Upper lobe of right lung (tissue), 1 donor: ENCODE measurements at regions not wholly inside any gene's neighbourhood (a gene's known extent, or its start where the extent isn't known, plus 50 kb on each side); places are given as distances from the start of the nearest gene placed in this dataset.

ENCODE experiments used
- ATAC-seq: fragments of 200-7000 bp; cut with Tn5 transposase; one replicate; pipeline ENCODE4 v1.9.1; 2020; ENCODE audit warnings: mild to moderate bottlenecking, moderate library complexity
- DNase-seq: peaks from one replicate; pipeline ENCODE4 v3.0.0-alpha.2; 2020
- H3K27ac ChIP-seq: fragments of 200-600 bp; one replicate; pipeline ENCODE4 v1.8.0; 2022
- H3K27me3 ChIP-seq: fragments of 200-600 bp; one replicate; pipeline ENCODE4 v1.8.0; 2022; ENCODE audit warnings: mild to moderate bottlenecking
- H3K36me3 ChIP-seq: fragments of 200-600 bp; one replicate; pipeline ENCODE4 v1.8.0; 2022
- H3K4me1 ChIP-seq: fragments of 200-600 bp; one replicate; pipeline ENCODE4 v1.8.0; 2022
- H3K4me3 ChIP-seq: fragments of 200-600 bp; one replicate; pipeline ENCODE4 v1.8.0; 2022; ENCODE audit warnings: mild to moderate bottlenecking
- H3K9me3 ChIP-seq: fragments of 200-600 bp; one replicate; pipeline ENCODE4 v1.8.0; 2022
- CTCF ChIP-seq: fragments of 200-600 bp; IDR thresholded peaks from one replicate; pipeline ENCODE4 v1.8.0; 2022; ENCODE audit warnings: antibody characterized with exemption
- intact Hi-C: fragments of 100-400 bp; cut with DNase I; formaldehyde crosslinking; loops from one replicate; pipeline ENCODE4 v1.11.0; 2022
- donor health status: DM: no; HTN: yes; CAD: no; lungs with severe emphysema.

- Histone ChIP-seq H3K4me1 (no peaks in the 10 kb centered on the region), H3K27ac (no peak overlapping the region), H3K27me3 (no peaks in the 10 kb centered on the region), H3K36me3 (no peaks in the 10 kb centered on the region), H3K4me3 (no peak overlapping the region), H3K9me3 (no peaks in the 10 kb centered on the region)
- intact Hi-C loops, result no loop called here
- ATAC-seq (no peak), DNase-seq (no peak)
- TF ChIP-seq CTCF, result no peak
These were observed 610.6 kb upstream of the TSPY4 start for GRCh38 chrY:8726616-8727015.

GRCh38 chrY:8729971-8730370 lies 607.3 kb upstream of the TSPY4 start:
- intact Hi-C loops, result no loop called here
- no peak overlapping the region for H3K27ac ChIP-seq
- ATAC-seq, result no peak

GRCh38 chrY:8741343-8742069 lies 595.8 kb upstream of the TSPY4 start:
- no peak overlapping the region for H3K27ac ChIP-seq
- ATAC-seq (no peak), DNase-seq (no peak)
- no peaks in the 10 kb centered on the region for H3K9me3 ChIP-seq
- H3K4me1 ChIP-seq, result no peaks in the 10 kb centered on the region
- intact Hi-C loops, result no loop called here
- no peak overlapping the region for H3K4me3 ChIP-seq
- no peak for TF ChIP-seq CTCF
- H3K27me3 ChIP-seq, result no peaks in the 10 kb centered on the region
- H3K36me3 ChIP-seq, result no peaks in the 10 kb centered on the region

More at GRCh38 chrY:8729971-8730370, 607.3 kb upstream of the TSPY4 start:
- Histone ChIP-seq H3K27me3 (no peaks in the 10 kb centered on the region), H3K4me3 (no peak overlapping the region), H3K36me3 (no peaks in the 10 kb centered on the region), H3K4me1 (no peaks in the 10 kb centered on the region), H3K9me3 (no peaks in the 10 kb centered on the region)
- no peak for DNase-seq
- TF ChIP-seq CTCF, result no peak

GRCh38 chrY:8764184-8764583 lies 573.1 kb upstream of the TSPY4 start:
- no peak for DNase-seq
- Histone ChIP-seq H3K4me3 (no peak overlapping the region), H3K4me1 (no peaks in the 10 kb centered on the region), H3K9me3 (no peaks in the 10 kb centered on the region), H3K27me3 (no peaks in the 10 kb centered on the region), H3K36me3 (no peaks in the 10 kb centered on the region), H3K27ac (no peak overlapping the region)
- no peak for TF ChIP-seq CTCF
- intact Hi-C loops, result no loop called here
- ATAC-seq, result no peak

- no peak for TF ChIP-seq CTCF
- Histone ChIP-seq H3K9me3 (no peaks in the 10 kb centered on the region), H3K27ac (no peak overlapping the region), H3K4me1 (no peaks in the 10 kb centered on the region), H3K4me3 (no peak overlapping the region), H3K27me3 (no peaks in the 10 kb centered on the region), H3K36me3 (no peaks in the 10 kb centered on the region)
- ATAC-seq, result peak; percentile 23
- no peak for DNase-seq
- intact Hi-C loops, result no loop called here
These were observed 555.9 kb upstream of the TSPY4 start for GRCh38 chrY:8781184-8781890.
